OCI-LY7 (cell line): ENCODE measurements at regions not wholly inside any gene's neighbourhood (a gene's known extent, or its start where the extent isn't known, plus 50 kb on each side); places are given as distances from the start of the nearest gene placed in this dataset.

Experiments used
- BruUV-seq: library from RNA; stranded (reverse); fragments of 400-500 nt; replicated peaks from 2 replicates; lab custom pipeline; 2021; lab: Mats Ljungman, UMichigan
- CTCF ChIA-PET: fragments of 300-600 bp; sonication (Branson Sonifier 250); formaldehyde crosslinking; loops from one replicate; lab custom pipeline; 2022; ENCODE audit warnings: antibody characterized with exemption; ENCODE audit not compliant: unreplicated experiment; lab: Charles Lee
- POLR2A ChIA-PET: fragments of 300-600 bp; sonication (Branson Sonifier 250); formaldehyde crosslinking; loops from one replicate; lab custom pipeline; 2022; ENCODE audit warnings: antibody characterized with exemption; lab: Charles Lee
- DNase-seq: peaks from one replicate; pipeline ENCODE4 v3.0.0-alpha.2; 2015; ENCODE audit warnings: low spot score
- H2AFZ ChIP-seq: fragments of 200-600 bp; sonication (generic), shearing (Covaris generic); 2 replicates; pipeline ENCODE4 v1.6.1; 2014; ENCODE audit warnings: mild to moderate bottlenecking, antibody characterized with exemption, low read length, moderate library complexity
- H3K27ac ChIP-seq: fragments of 200-600 bp; sonication (generic); 2 replicates; pipeline ENCODE4 v1.5.1; 2014; ENCODE audit warnings: mixed run types, low read depth, mild to moderate bottlenecking, moderate library complexity, low read length, inconsistent platforms; ENCODE audit not compliant: poor library complexity, severe bottlenecking
- H3K36me3 ChIP-seq: fragments of 200-600 bp; sonication (generic); 2 replicates; pipeline ENCODE4 v1.6.1; 2014; ENCODE audit warnings: mild to moderate bottlenecking, antibody characterized with exemption, low read length, moderate library complexity, mixed read lengths; ENCODE audit not compliant: insufficient read depth
- H3K4me1 ChIP-seq: fragments of 200-600 bp; sonication (generic); 2 replicates; pipeline ENCODE4 v1.5.1; 2014; ENCODE audit warnings: mild to moderate bottlenecking, low read length; ENCODE audit not compliant: insufficient read depth, poor library complexity, severe bottlenecking
- H3K4me2 ChIP-seq: fragments of 200-600 bp; sonication (generic); 2 replicates; pipeline ENCODE4 v1.6.1; 2014; ENCODE audit warnings: mild to moderate bottlenecking, low read length
- H3K4me3 ChIP-seq: fragments of 200-600 bp; sonication (generic); 2 replicates; pipeline ENCODE4 v1.5.1; 2014; ENCODE audit warnings: mild to moderate bottlenecking, low read depth, low read length; ENCODE audit not compliant: poor library complexity, severe bottlenecking
- H3K79me2 ChIP-seq: fragments of 200-600 bp; sonication (generic); 2 replicates; pipeline ENCODE4 v1.6.1; 2016; ENCODE audit warnings: low read depth, mild to moderate bottlenecking, low read length, moderate library complexity, mixed read lengths; ENCODE audit not compliant: insufficient read depth
- H3K9me2 ChIP-seq: fragments of 200-600 bp; sonication (generic); 2 replicates; pipeline ENCODE4 v1.6.1; 2016; ENCODE audit warnings: mild to moderate bottlenecking, low read length, mixed read lengths; ENCODE audit not compliant: insufficient read depth
- H3K9me3 ChIP-seq: fragments of 200-600 bp; sonication (generic); 2 replicates; pipeline ENCODE4 v1.6.1; 2014; ENCODE audit warnings: mild to moderate bottlenecking, mixed run types, low read length, mixed read lengths
- H4K20me1 ChIP-seq: fragments of 200-600 bp; sonication (generic); 2 replicates; pipeline ENCODE4 v1.6.1; 2014; ENCODE audit warnings: mild to moderate bottlenecking, antibody characterized with exemption, low read length, moderate library complexity, mixed read lengths; ENCODE audit not compliant: insufficient read depth
- EZH2phosphoT487 ChIP-seq: fragments of 200-600 bp; sonication (generic); IDR thresholded peaks from 2 replicates; pipeline ENCODE4 v1.6.1; 2018; ENCODE audit warnings: low read depth, borderline replicate concordance, mild to moderate bottlenecking, mixed run types, antibody characterized with exemption, low read length, moderate library complexity, mixed read lengths
- intact Hi-C: fragments of 100-400 bp; cut with micrococcal nuclease; formaldehyde crosslinking; loops from one replicate; pipeline ENCODE4 v1.10.0; 2022; ENCODE audit not compliant: unreplicated experiment
- TF ChIP-seq, protein P1 (sequence below): fragments of 200-600 bp; sonication (generic); conservative IDR thresholded peaks from 2 replicates; pipeline ENCODE4 v1.5.1; 2014; ENCODE audit warnings: mild to moderate bottlenecking, antibody characterized with exemption, low read length, moderate library complexity, mixed read lengths

GRCh38 chr5:121025671-121026070 is 561.6 kb downstream of the PRR16 start:
- TF ChIP-seq EZH2phosphoT487 = no peak
- TF ChIP-seq, protein P1, sequence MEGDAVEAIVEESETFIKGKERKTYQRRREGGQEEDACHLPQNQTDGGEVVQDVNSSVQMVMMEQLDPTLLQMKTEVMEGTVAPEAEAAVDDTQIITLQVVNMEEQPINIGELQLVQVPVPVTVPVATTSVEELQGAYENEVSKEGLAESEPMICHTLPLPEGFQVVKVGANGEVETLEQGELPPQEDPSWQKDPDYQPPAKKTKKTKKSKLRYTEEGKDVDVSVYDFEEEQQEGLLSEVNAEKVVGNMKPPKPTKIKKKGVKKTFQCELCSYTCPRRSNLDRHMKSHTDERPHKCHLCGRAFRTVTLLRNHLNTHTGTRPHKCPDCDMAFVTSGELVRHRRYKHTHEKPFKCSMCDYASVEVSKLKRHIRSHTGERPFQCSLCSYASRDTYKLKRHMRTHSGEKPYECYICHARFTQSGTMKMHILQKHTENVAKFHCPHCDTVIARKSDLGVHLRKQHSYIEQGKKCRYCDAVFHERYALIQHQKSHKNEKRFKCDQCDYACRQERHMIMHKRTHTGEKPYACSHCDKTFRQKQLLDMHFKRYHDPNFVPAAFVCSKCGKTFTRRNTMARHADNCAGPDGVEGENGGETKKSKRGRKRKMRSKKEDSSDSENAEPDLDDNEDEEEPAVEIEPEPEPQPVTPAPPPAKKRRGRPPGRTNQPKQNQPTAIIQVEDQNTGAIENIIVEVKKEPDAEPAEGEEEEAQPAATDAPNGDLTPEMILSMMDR = no peak
- intact Hi-C loops = no loop called here
- ChIA-PET CTCF (no interaction called here), POLR2A (interaction anchor here (1.1 kb wide), 1 partner anchor 9 kb away, joined by 3 read pairs; no protein-coding TSS in a partner anchor)
- no peaks in the 10 kb centered on the region for H3K4me1 ChIP-seq
- no peaks in the 10 kb centered on the region for H3K79me2 ChIP-seq
- no peaks in the 10 kb centered on the region for H3K36me3 ChIP-seq
- DNase-seq = no peak
- H3K4me3 ChIP-seq = no peak overlapping the region
- no peaks in the 10 kb centered on the region for H4K20me1 ChIP-seq
- no peak overlapping the region for H3K4me2 ChIP-seq
- H3K27ac ChIP-seq = no peak overlapping the region
- no peak overlapping the region for H2AFZ ChIP-seq
- no peaks in the 10 kb centered on the region for H3K9me3 ChIP-seq
- H3K9me2 ChIP-seq = no peaks in the 10 kb centered on the region
- no TSS peak for BruUV-seq

DNA sequence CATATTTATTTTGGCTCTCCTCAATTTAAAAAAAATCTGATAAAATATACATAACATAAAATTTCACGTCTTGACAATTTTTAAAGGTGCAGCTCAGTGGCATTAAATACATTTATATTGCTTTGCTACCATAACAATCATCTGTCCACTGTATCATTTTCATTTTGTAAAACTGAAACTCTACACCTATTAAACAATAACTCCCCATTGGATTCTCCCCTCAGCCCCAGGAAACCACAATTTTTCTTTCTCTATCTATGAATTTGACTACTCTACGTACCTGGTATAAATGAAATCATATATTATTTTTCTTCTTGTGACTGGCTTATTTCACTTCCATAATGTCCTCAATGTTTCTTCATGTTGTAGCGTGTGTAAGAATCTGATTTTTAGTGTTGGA is 563.5 kb downstream of the PRR16 start:
- Histone ChIP-seq H3K79me2 (no peaks in the 10 kb centered on the region), H2AFZ (no peak overlapping the region), H3K27ac (no peak overlapping the region), H3K9me2 (no peaks in the 10 kb centered on the region), H3K4me1 (no peaks in the 10 kb centered on the region), H3K9me3 (no peaks in the 10 kb centered on the region), H3K36me3 (no peaks in the 10 kb centered on the region), H4K20me1 (no peaks in the 10 kb centered on the region), H3K4me2 (no peak overlapping the region), H3K4me3 (no peak overlapping the region)
- DNase-seq = no peak
- POLR2A ChIA-PET = interaction anchor here (1.0 kb wide), 1 partner anchor 9 kb away, joined by 3 read pairs; no protein-coding TSS in a partner anchor
- no TSS peak for BruUV-seq
- intact Hi-C loops = no loop called here
- TF ChIP-seq, protein P1 = no peak
- CTCF ChIA-PET = no interaction called here

- no peak overlapping the region for H2AFZ ChIP-seq
- H3K36me3 ChIP-seq = no peaks in the 10 kb centered on the region
- POLR2A ChIA-PET = no interaction called here
- CTCF ChIA-PET = no interaction called here
- BruUV-seq = no TSS peak
- H3K4me1 ChIP-seq = no peaks in the 10 kb centered on the region
- no peak overlapping the region for H3K4me2 ChIP-seq
- no peaks in the 10 kb centered on the region for H3K9me2 ChIP-seq
- TF ChIP-seq, protein P1 = no peak
- TF ChIP-seq EZH2phosphoT487 = no peak
- intact Hi-C loops = no loop called here
- H4K20me1 ChIP-seq = no peaks in the 10 kb centered on the region
- no peak overlapping the region for H3K4me3 ChIP-seq
- H3K79me2 ChIP-seq = no peaks in the 10 kb centered on the region
- DNase-seq = no peak
- H3K9me3 ChIP-seq = no peaks in the 10 kb centered on the region
- H3K27ac ChIP-seq = no peak overlapping the region
These were observed 565.6 kb downstream of the PRR16 start for GRCh38 chr5:121029536-121030245.
